ENCODE measurements at regions not wholly inside any gene's neighbourhood (a gene's known extent, or its start where the extent isn't known, plus 50 kb on each side); places are given as distances from the start of the nearest gene placed in this dataset.

- TF ChIP-seq CTCF (IDR thresholded peaks at IDR 0.05) (no peak), POLR2A (IDR thresholded peaks at IDR 0.05) (no peak)
Measured at GRCh38 chr5:145324767-145325479, 510.2 kb downstream of the PRELID2 start.
